Esophagus muscularis mucosa (tissue), 3 donors: ENCODE measurements at regions not wholly inside any gene's neighbourhood (a gene's known extent, or its start where the extent isn't known, plus 50 kb on each side); places are given as distances from the start of the nearest gene placed in this dataset.

Experiments
- POLR2A ChIP-seq: fragments of 450-650 bp; IDR thresholded peaks from one replicate; pipeline ENCODE4 v1.6.1; 2017; ENCODE audit warnings: antibody characterized with exemption, moderate library complexity, mild to moderate bottlenecking, low read depth
- TF ChIP-seq, protein P1 (sequence below), 3 experiments: fragments of 200-600 bp in 2 of 3; fragments of 450-650 bp in 1 of 3; sonication (generic) in 2 of 3; IDR thresholded peaks; one replicate each; pipeline ENCODE4 v1.5.1; 2017 to 2019; ENCODE audit warnings: antibody characterized with exemption in 3 of 3, mild to moderate bottlenecking in 2 of 3, moderate library complexity in 1 of 3

DNA sequence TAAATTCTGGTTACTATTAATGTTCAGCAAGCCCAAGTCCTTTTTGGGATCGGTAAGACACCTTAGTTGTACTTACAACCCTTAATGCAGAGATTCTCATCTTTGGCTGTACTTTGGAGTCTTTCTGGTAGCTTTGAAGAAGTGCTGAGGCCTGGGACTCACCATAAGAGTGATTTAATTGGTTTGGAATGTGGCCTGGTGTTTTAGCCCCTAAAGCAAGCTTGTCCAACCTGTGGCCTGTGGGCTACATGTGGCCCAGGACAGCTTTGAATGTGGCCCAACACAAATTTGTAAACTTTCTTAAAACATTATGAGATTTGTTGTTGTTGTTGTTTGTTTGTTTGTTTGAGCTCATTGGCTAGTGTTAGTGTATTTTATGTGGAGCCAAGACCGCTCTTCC lies 215.3 kb downstream of the ZIC5 start:
- TF ChIP-seq, protein P1, sequence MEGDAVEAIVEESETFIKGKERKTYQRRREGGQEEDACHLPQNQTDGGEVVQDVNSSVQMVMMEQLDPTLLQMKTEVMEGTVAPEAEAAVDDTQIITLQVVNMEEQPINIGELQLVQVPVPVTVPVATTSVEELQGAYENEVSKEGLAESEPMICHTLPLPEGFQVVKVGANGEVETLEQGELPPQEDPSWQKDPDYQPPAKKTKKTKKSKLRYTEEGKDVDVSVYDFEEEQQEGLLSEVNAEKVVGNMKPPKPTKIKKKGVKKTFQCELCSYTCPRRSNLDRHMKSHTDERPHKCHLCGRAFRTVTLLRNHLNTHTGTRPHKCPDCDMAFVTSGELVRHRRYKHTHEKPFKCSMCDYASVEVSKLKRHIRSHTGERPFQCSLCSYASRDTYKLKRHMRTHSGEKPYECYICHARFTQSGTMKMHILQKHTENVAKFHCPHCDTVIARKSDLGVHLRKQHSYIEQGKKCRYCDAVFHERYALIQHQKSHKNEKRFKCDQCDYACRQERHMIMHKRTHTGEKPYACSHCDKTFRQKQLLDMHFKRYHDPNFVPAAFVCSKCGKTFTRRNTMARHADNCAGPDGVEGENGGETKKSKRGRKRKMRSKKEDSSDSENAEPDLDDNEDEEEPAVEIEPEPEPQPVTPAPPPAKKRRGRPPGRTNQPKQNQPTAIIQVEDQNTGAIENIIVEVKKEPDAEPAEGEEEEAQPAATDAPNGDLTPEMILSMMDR (IDR thresholded peaks at IDR 0.05), result no peak
- TF ChIP-seq POLR2A, result no peak
